HEK293 (cell line): ENCODE measurements at regions not wholly inside any gene's neighbourhood (a gene's known extent, or its start where the extent isn't known, plus 50 kb on each side); places are given as distances from the start of the nearest gene placed in this dataset.

Source experiments
- PRDM10 ChIP-seq: fragments of 450-650 bp; formaldehyde crosslinking; IDR thresholded peaks from 2 replicates; pipeline ENCODE4 v1.5.1; 2016; ENCODE audit warnings: missing biosample characterization, missing genetic modification characterization
- SCRT1 ChIP-seq: fragments of 450-650 bp; formaldehyde crosslinking; IDR thresholded peaks from 2 replicates; pipeline ENCODE4 v1.5.1; 2016; ENCODE audit warnings: missing biosample characterization, missing genetic modification characterization, borderline replicate concordance
- ZFP41 ChIP-seq: fragments of 450-650 bp; formaldehyde crosslinking; IDR thresholded peaks from 2 replicates; pipeline ENCODE4 v1.5.1; 2016; ENCODE audit warnings: missing biosample characterization, missing genetic modification characterization, borderline replicate concordance
- ZNF302 ChIP-seq: fragments of 450-650 bp; formaldehyde crosslinking; IDR thresholded peaks from 2 replicates; pipeline ENCODE4 v1.5.1; 2016; ENCODE audit warnings: missing biosample characterization, missing genetic modification characterization, low read depth
- ZNF311 ChIP-seq: fragments of 450-650 bp; formaldehyde crosslinking; IDR thresholded peaks from 2 replicates; pipeline ENCODE4 v1.5.1; 2017; ENCODE audit warnings: missing biosample characterization, missing genetic modification characterization, borderline replicate concordance
- ZNF335 ChIP-seq: fragments of 450-650 bp; formaldehyde crosslinking; conservative IDR thresholded peaks from 2 replicates; pipeline ENCODE4 v1.5.1; 2016; ENCODE audit warnings: missing biosample characterization, missing genetic modification characterization
- TF ChIP-seq, protein P1 (sequence below): sonication (generic); formaldehyde crosslinking; IDR thresholded peaks from 2 replicates; pipeline ENCODE4 v1.8.1; 2022; ENCODE audit warnings: mild to moderate bottlenecking, moderate library complexity, missing genetic modification reagents
- TF ChIP-seq, protein P2 (sequence below): IDR thresholded peaks from 2 replicates; pipeline ENCODE4 v1.6.1; 2011; ENCODE audit warnings: mild to moderate bottlenecking, low read depth, low read length, borderline replicate concordance

DNA sequence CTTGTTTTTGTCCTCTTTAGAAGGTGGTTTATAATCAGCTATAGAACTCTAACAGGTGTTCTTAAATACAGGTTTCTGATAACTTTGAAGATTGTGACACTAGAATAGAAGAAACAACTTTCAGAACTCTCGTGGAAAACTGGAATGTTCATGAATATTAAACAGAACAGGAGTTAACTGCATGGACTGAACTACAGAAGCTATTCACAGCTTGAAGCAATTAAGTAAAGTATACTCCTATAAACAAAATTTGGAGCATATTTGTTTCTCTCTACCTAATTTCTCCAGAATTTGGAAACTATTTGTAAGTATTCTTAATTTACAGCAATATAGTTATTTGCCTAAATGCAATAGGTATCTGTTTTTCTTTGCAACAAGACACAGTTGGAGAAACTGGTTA, 824.8 kb downstream of the ADGRL2 start:
- TF ChIP-seq, protein P1, sequence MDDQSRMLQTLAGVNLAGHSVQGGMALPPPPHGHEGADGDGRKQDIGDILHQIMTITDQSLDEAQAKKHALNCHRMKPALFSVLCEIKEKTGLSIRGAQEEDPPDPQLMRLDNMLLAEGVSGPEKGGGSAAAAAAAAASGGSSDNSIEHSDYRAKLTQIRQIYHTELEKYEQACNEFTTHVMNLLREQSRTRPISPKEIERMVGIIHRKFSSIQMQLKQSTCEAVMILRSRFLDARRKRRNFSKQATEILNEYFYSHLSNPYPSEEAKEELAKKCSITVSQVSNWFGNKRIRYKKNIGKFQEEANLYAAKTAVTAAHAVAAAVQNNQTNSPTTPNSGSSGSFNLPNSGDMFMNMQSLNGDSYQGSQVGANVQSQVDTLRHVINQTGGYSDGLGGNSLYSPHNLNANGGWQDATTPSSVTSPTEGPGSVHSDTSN (CRISPR knock-in tag) = no peak
- TF ChIP-seq, protein P2, sequence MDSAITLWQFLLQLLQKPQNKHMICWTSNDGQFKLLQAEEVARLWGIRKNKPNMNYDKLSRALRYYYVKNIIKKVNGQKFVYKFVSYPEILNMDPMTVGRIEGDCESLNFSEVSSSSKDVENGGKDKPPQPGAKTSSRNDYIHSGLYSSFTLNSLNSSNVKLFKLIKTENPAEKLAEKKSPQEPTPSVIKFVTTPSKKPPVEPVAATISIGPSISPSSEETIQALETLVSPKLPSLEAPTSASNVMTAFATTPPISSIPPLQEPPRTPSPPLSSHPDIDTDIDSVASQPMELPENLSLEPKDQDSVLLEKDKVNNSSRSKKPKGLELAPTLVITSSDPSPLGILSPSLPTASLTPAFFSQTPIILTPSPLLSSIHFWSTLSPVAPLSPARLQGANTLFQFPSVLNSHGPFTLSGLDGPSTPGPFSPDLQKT = no peak
- TF ChIP-seq ZNF335 (tag by site-specific recombination) (no peak), SCRT1 (tag by site-specific recombination) (no peak), PRDM10 (tag by site-specific recombination) (no peak), ZNF311 (tag by site-specific recombination) (no peak), ZFP41 (tag by site-specific recombination) (no peak), ZNF302 (tag by site-specific recombination) (no peak)
